GM18507 (cell line): ENCODE measurements at regions not wholly inside any gene's neighbourhood (a gene's known extent, or its start where the extent isn't known, plus 50 kb on each side); places are given as distances from the start of the nearest gene placed in this dataset.
"Not testable (repeated sequence)": the region's sequence is repeated elsewhere in the genome, so short reads cannot be mapped to it uniquely, and the experiment has no call there.

Experiments used
- DNase-seq: peaks from one replicate; pipeline ENCODE4 v3.0.0; 2011; ENCODE audit warnings: low read depth; ENCODE audit not compliant: insufficient read length; ENCODE audit errors: extremely low spot score
- FAIRE-seq: peaks from 2 replicates; lab custom pipeline; 2011; peaks lifted over from hg19 to GRCh38; lab: Jason Lieb, UNC

- DNase-seq (no peak), FAIRE-seq (no peak)
These were observed 574.6 kb upstream of the ARPP21 start for GRCh38 chr3:35064761-35065160.

- DNase-seq (no peak), FAIRE-seq (no peak)
These were observed 573.4 kb upstream of the ARPP21 start for GRCh38 chr3:35065891-35066290.

GRCh38 chr3:35067750-35068149 lies 571.6 kb upstream of the ARPP21 start:
- no peak for DNase-seq
- FAIRE-seq = no peak

GRCh38 chr3:35070088-35070487 lies 569.2 kb upstream of the ARPP21 start:
- DNase-seq (no peak), FAIRE-seq (no peak)

GRCh38 chr3:35071772-35072171 lies 567.6 kb upstream of the ARPP21 start:
- no peak for DNase-seq
- no peak for FAIRE-seq

DNA sequence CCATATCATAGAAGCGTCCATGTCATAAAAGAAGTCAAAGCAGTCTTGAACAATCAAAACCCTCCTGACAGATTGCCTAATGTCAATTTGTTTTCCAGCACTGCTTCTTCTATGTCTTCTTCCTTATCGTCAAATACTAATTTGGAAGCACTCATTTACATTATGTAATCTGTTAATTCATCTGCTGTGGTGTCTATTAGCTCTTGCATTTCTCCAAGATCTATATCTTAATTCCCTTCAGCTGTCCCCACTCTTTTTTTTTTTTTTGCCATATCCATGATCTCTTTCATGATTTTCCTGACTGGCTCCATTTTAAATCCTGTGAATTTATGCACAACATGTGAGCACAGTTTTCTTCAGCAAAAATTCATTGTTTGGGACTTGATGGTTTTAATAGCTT lies 560.5 kb upstream of the ARPP21 start:
- no peak for FAIRE-seq
- DNase-seq = no peak

DNA sequence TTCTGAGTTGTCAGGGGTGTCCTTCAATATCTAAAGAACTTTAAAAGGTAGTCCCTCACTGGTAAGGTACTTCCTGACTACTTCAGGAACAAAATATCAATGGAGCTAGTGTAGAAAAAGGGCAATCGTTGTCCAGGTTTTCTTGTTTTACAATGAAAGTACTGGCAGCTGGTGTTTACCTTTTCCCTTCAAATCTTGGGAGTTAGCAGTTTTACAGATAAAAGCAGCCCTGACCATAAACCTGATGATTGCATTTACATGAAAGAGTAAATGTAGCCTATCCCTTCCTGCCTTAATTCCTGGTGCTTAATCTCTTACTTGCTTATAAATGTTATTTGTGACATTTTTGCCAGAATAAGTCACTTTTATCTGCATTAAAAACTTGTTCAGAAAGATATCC lies 559.9 kb upstream of the ARPP21 start:
- DNase-seq = no peak
- no peak for FAIRE-seq

GRCh38 chr3:35081899-35082298 lies 557.4 kb upstream of the ARPP21 start:
- no peak for FAIRE-seq
- no peak for DNase-seq

GRCh38 chr3:35088943-35089342 lies 550.4 kb upstream of the ARPP21 start:
- FAIRE-seq (no peak), DNase-seq (no peak)

DNA sequence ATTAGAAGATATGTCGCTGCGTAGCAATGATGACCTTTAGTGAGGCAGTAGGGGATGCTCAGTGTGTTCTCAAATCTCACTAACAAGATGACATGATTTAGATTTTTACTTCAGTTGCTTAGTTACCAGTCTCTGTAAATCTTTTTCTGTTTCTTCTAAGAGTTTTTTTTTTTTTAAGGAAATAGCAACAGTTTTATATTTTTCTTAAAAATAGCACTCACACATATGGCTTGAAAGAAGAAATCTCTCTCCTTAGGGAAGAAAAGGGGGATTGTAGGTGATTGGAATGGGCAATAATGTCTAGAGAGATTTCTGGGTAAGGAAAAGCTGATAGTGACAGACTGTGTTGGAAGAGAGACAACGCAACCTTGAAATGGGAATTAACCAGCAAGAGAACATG lies 524.6 kb upstream of the ARPP21 start:
- no peak for FAIRE-seq

GRCh38 chr3:35120026-35120425 lies 519.3 kb upstream of the ARPP21 start:
- FAIRE-seq (no peak), DNase-seq (no peak)

More for the DNA sequence above, 524.6 kb upstream of the ARPP21 start:
- DNase-seq = no peak

- DNase-seq (no peak), FAIRE-seq (no peak)
These were observed 501.7 kb upstream of the ARPP21 start for GRCh38 chr3:35137612-35138011.

- no peak for DNase-seq
- FAIRE-seq = no peak
These were observed 497.9 kb upstream of the ARPP21 start for GRCh38 chr3:35141406-35141805.

DNA sequence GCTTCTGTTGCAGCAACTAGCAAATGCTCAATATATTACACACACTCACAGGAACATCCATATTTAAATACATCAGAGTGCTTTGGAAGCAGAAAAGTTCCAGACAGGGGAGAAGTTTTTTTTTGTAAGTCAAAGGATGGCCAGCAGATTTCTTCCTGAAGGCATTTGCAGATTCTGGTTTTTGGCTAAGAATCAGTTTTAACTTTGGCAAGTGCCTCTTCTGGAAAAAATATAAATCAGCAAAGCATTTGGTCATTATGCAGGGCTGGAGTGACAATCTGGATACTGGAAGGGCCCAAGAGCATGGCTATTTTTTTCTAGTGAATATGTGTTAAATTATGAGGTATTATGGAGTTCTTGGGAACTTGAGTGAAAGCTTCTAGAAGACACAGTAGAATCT lies 495.3 kb upstream of the ARPP21 start:
- FAIRE-seq (no peak), DNase-seq (no peak)

DNA sequence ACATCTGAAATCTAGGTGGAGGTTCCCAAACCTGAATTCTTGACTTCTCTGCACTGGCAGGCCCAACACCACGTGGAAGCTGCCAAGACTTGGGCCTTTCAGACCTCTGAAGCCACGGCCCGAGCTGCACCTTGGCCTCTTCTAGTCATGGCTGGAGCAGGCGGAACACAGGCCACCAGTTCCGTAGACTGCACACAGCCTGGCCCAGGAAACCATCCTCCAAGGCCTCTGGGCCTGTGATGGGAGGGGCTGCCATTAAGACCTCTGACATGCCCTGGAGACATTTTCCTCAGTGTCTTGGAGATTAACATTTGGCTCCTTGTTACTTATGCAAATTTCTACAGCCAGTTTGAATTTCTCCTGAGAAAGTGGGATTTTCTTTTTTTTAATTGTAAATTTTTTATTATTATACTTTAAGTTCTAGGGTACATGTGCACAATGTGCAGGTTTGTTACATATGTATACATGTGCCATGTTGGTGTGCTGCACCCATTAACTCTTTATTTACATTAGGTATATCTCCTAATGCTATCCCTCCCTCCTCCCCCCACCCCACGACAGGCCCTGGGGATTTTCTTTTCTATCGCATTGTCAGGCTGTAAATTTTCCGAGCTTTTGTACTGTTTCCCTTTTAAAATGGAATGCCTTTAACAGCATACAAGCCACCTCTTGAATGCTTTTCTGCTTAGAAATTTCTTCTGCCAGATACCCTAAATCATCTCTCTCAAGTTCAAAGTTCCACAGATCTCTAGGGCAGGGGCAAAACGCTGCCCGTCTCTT lies 492.9 kb upstream of the ARPP21 start:
- not testable (repeated sequence) for FAIRE-seq, DNase-seq

DNA sequence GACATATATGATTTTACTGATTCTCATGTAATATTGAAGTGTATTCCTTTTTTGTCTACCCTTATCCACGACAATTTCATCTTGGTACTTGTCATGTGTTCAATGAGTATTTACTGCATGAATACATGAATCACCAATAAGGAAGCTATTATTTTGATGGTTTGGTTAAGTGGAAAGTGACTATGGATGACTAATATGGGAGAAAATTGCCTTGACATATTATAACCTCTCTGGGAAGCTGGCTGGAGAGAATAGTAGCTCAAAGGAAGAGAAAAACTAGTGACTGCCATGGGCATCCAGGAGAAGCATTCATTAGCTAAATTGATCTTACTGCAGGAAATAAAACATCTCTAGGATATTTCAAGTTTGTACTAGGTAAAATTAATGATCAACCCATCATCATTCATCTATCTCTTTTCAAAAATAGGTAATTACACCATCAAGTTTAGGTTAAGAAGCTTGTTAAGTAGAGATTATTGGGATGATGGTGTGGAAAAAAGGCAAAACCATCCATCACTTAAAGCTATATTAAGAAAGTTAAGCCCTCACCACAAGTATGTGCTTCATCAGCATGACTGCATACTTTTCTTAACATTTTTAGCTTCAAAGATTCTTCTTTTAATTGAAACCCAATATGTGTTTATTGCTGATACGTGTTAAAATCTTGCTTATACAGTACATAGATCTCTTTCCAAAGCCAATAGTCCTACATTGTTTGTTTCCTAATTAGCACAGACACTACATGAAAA lies 455.2 kb upstream of the ARPP21 start:
- no peak for FAIRE-seq
- no peak for DNase-seq

DNA sequence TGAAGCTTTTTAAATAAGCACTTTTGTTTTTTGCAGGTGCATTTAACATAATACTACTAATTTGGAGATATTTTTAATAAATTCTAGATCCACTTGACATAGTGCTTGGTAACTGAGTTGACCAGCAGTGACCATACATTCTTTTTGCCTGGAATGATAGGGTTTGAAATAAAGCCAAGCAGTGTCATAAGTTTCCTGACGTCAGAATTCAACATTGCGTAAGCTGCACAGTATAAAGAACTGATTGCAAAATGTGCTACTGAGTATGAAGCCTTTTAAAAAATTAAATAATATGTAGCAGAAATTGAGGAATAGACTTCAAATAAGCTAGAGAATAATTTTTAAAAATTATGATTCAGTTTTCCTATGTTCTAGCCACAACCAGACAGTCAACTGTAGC lies 454.6 kb upstream of the ARPP21 start:
- FAIRE-seq (no peak), DNase-seq (no peak)

GRCh38 chr3:35187908-35188307 lies 451.4 kb upstream of the ARPP21 start:
- FAIRE-seq (no peak), DNase-seq (no peak)

DNA sequence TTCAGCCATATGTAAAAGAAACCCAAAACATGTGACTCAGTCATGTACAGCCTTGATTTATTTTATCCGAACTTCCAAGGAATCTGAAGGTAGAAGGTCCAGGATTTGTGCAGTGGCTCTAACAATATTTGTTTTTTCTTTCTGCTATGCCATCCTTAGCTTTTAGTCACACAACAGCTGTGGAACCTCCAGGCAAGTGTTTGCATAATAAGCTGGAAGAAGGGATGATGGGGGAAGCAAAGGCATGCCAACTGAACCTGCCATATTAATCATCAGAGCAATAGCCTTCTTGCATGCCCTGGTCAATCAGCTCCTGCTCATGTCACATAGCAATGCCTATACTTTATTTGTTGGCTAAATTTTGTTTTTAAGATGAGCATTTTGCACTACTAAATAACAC lies 444.7 kb upstream of the ARPP21 start:
- no peak for DNase-seq
- FAIRE-seq = no peak

- DNase-seq = no peak
- no peak for FAIRE-seq
These were observed 440.5 kb upstream of the ARPP21 start for GRCh38 chr3:35198857-35199256.

GRCh38 chr3:35200056-35200455 lies 439.3 kb upstream of the ARPP21 start:
- FAIRE-seq (no peak), DNase-seq (no peak)
